ENCODE measurements at regions not wholly inside any gene's neighbourhood (a gene's known extent, or its start where the extent isn't known, plus 50 kb on each side); places are given as distances from the start of the nearest gene placed in this dataset.

GRCh38 chrX:82342531-82342930 lies 1140.6 kb downstream of the SH3BGRL start:
- Histone ChIP-seq H3K79me1 (ENCODE audit: low read depth, low read length) (no peaks in the 10 kb centered on the region), H4K91ac (ENCODE audit: low read depth, low read length, poor library complexity) (no peak overlapping the region), H3K9ac (ENCODE audit: low read depth, low read length, poor library complexity) (no peak overlapping the region), H3K14ac (ENCODE audit: low read length) (no peak overlapping the region), H3K4me3 (ENCODE audit: low read length in 2 of 2) (no peak overlapping the region), H3K4ac (ENCODE audit: low read length) (no peak overlapping the region), H4K8ac (ENCODE audit: low read depth, low read length) (no peak overlapping the region), H2BK5ac (ENCODE audit: low read length) (no peak overlapping the region), H3K9me3 (replicated peaks in 1 of 2; ENCODE audit: control insufficient read depth in 2 of 2, insufficient read depth in 1 of 2, low read depth in 1 of 2, low read length in 2 of 2) (no peaks in the 10 kb centered on the region), H3K4me2 (ENCODE audit: insufficient read depth, low read length, poor library complexity, severe bottlenecking) (no peak overlapping the region), H3K27me3 (ENCODE audit: control insufficient read depth in 3 of 3, insufficient read depth in 3 of 3, low read depth in 1 of 3, low read length in 3 of 3) (no peaks in the 10 kb centered on the region), H2BK120ac (ENCODE audit: low read depth, low read length) (no peak overlapping the region), H3K36me3 (replicated peaks in 1 of 2; ENCODE audit: control insufficient read depth in 2 of 2, insufficient read depth in 2 of 2, low read length in 2 of 2) (no peaks in the 10 kb centered on the region), H2BK15ac (ENCODE audit: low read length) (no peak overlapping the region), H2AK5ac (ENCODE audit: low read depth, low read length) (no peak overlapping the region), H3K4me1 (ENCODE audit: control insufficient read depth in 2 of 2, insufficient read depth in 1 of 2, low read depth in 1 of 2, low read length in 2 of 2) (no peaks in the 10 kb centered on the region), H3K27ac (replicated peaks; ENCODE audit: low read length) (no peak overlapping the region), H3K23ac (ENCODE audit: low read depth, low read length, poor library complexity) (no peak overlapping the region), H2AFZ (ENCODE audit: low read length) (peak overlapping the region; percentile 29), H2BK12ac (ENCODE audit: low read length) (no peak overlapping the region), H3K18ac (ENCODE audit: low read length) (no peak overlapping the region)
- no CpG with 5 or more reads among the region's 3 CpGs for WGBS, 2 donors (ENCODE audit: extremely low coverage in 2 of 2, insufficient read length in 2 of 2, insufficient replicate concordance in 1 of 2)
- DNase-seq (ENCODE audit: low spot score), result no peak

- no peaks in the 10 kb centered on the region for H3K79me1 ChIP-seq (ENCODE audit: low read depth, low read length)
- no peak overlapping the region for H3K4ac ChIP-seq (ENCODE audit: low read length)
- H3K36me3 ChIP-seq (replicated peaks in 1 of 2; ENCODE audit: control insufficient read depth in 2 of 2, insufficient read depth in 2 of 2, low read length in 2 of 2), result no peaks in the 10 kb centered on the region
- no peak overlapping the region for H2AFZ ChIP-seq (ENCODE audit: low read length)
- no peak overlapping the region for H2BK12ac ChIP-seq (ENCODE audit: low read length)
- H4K91ac ChIP-seq (ENCODE audit: low read depth, low read length, poor library complexity), result no peak overlapping the region
- no peaks in the 10 kb centered on the region for H3K9me3 ChIP-seq (replicated peaks in 1 of 2; ENCODE audit: control insufficient read depth in 2 of 2, insufficient read depth in 1 of 2, low read depth in 1 of 2, low read length in 2 of 2)
- no peaks in the 10 kb centered on the region for H3K4me1 ChIP-seq (ENCODE audit: control insufficient read depth in 2 of 2, insufficient read depth in 1 of 2, low read depth in 1 of 2, low read length in 2 of 2)
- no peak overlapping the region for H3K18ac ChIP-seq (ENCODE audit: low read length)
- no peak overlapping the region for H3K9ac ChIP-seq (ENCODE audit: low read depth, low read length, poor library complexity)
- no peak overlapping the region for H2BK5ac ChIP-seq (ENCODE audit: low read length)
- H3K14ac ChIP-seq (ENCODE audit: low read length), result no peak overlapping the region
- DNase-seq (ENCODE audit: low spot score), result no peak
- H3K27me3 ChIP-seq (ENCODE audit: control insufficient read depth in 3 of 3, insufficient read depth in 3 of 3, low read depth in 1 of 3, low read length in 3 of 3), result no peaks in the 10 kb centered on the region
- H2BK120ac ChIP-seq (ENCODE audit: low read depth, low read length), result no peak overlapping the region
- H2BK15ac ChIP-seq (ENCODE audit: low read length), result no peak overlapping the region
- WGBS, 2 donors (ENCODE audit: extremely low coverage in 2 of 2, insufficient read length in 2 of 2, insufficient replicate concordance in 1 of 2), result no CpG with 5 or more reads among the region's 5 CpGs
- H4K8ac ChIP-seq (ENCODE audit: low read depth, low read length), result no peak overlapping the region
- H3K23ac ChIP-seq (ENCODE audit: low read depth, low read length, poor library complexity), result no peak overlapping the region
- no peak overlapping the region for H3K4me2 ChIP-seq (ENCODE audit: insufficient read depth, low read length, poor library complexity, severe bottlenecking)
- H3K27ac ChIP-seq (replicated peaks; ENCODE audit: low read length), result no peak overlapping the region
- H3K4me3 ChIP-seq (ENCODE audit: low read length in 2 of 2), result no peak overlapping the region
- H2AK5ac ChIP-seq (ENCODE audit: low read depth, low read length), result no peak overlapping the region
Measured at GRCh38 chrX:82362550-82362949, 1145.5 kb upstream of the POU3F4 start.

DNA sequence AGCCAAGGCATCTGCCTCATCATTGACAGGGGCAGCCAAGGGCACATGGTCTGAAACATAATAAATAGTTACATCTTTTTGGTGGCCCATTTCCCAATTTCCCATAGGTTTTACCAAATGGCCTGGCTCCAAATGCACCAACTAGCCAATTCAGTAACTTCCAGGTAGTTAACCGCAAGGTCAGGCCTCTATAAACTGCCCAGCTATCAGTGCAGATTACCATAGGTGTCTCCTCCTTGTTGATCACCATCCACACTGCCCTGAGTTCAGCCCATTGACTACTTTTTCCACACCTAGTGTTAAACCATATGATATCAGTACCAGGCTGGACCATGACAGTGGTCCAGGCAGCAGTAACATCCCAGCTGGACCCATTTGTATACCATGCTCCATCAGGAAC lies 1145.1 kb upstream of the POU3F4 start:
- Histone ChIP-seq H2BK5ac (ENCODE audit: low read length) (no peak overlapping the region), H3K36me3 (replicated peaks in 1 of 2; ENCODE audit: control insufficient read depth in 2 of 2, insufficient read depth in 2 of 2, low read length in 2 of 2) (no peaks in the 10 kb centered on the region), H3K4me3 (ENCODE audit: low read length in 2 of 2) (no peak overlapping the region), H2AFZ (ENCODE audit: low read length) (no peak overlapping the region), H3K27me3 (ENCODE audit: control insufficient read depth in 3 of 3, insufficient read depth in 3 of 3, low read depth in 1 of 3, low read length in 3 of 3) (no peaks in the 10 kb centered on the region), H3K18ac (ENCODE audit: low read length) (no peak overlapping the region), H3K4me2 (ENCODE audit: insufficient read depth, low read length, poor library complexity, severe bottlenecking) (no peak overlapping the region), H4K91ac (ENCODE audit: low read depth, low read length, poor library complexity) (no peak overlapping the region), H2BK12ac (ENCODE audit: low read length) (no peak overlapping the region), H2AK5ac (ENCODE audit: low read depth, low read length) (no peak overlapping the region), H4K8ac (ENCODE audit: low read depth, low read length) (no peak overlapping the region), H2BK120ac (ENCODE audit: low read depth, low read length) (no peak overlapping the region), H3K9me3 (replicated peaks in 1 of 2; ENCODE audit: control insufficient read depth in 2 of 2, insufficient read depth in 1 of 2, low read depth in 1 of 2, low read length in 2 of 2) (no peaks in the 10 kb centered on the region), H3K79me1 (ENCODE audit: low read depth, low read length) (no peaks in the 10 kb centered on the region), H3K23ac (ENCODE audit: low read depth, low read length, poor library complexity) (no peak overlapping the region), H3K9ac (ENCODE audit: low read depth, low read length, poor library complexity) (no peak overlapping the region), H3K4ac (ENCODE audit: low read length) (no peak overlapping the region), H3K27ac (replicated peaks; ENCODE audit: low read length) (no peak overlapping the region), H2BK15ac (ENCODE audit: low read length) (no peak overlapping the region), H3K4me1 (ENCODE audit: control insufficient read depth in 2 of 2, insufficient read depth in 1 of 2, low read depth in 1 of 2, low read length in 2 of 2) (no peaks in the 10 kb centered on the region), H3K14ac (ENCODE audit: low read length) (no peak overlapping the region)
- WGBS, 2 donors (ENCODE audit: extremely low coverage in 2 of 2, insufficient read length in 2 of 2, insufficient replicate concordance in 1 of 2), result no CpG with 5 or more reads among the region's 1 CpG
- DNase-seq (ENCODE audit: low spot score), result no peak

GRCh38 chrX:82370978-82371646 lies 1137.0 kb upstream of the POU3F4 start:
- H3K4me2 ChIP-seq (ENCODE audit: insufficient read depth, low read length, poor library complexity, severe bottlenecking), result no peak overlapping the region
- no peaks in the 10 kb centered on the region for H3K9me3 ChIP-seq (replicated peaks in 1 of 2; ENCODE audit: control insufficient read depth in 2 of 2, insufficient read depth in 1 of 2, low read depth in 1 of 2, low read length in 2 of 2)
- H3K27me3 ChIP-seq (ENCODE audit: control insufficient read depth in 3 of 3, insufficient read depth in 3 of 3, low read depth in 1 of 3, low read length in 3 of 3), result no peaks in the 10 kb centered on the region
- no peak overlapping the region for H3K4ac ChIP-seq (ENCODE audit: low read length)
- no peak overlapping the region for H2AK5ac ChIP-seq (ENCODE audit: low read depth, low read length)
- no peak overlapping the region for H4K91ac ChIP-seq (ENCODE audit: low read depth, low read length, poor library complexity)
- no peak overlapping the region for H3K18ac ChIP-seq (ENCODE audit: low read length)
- no peaks in the 10 kb centered on the region for H3K79me1 ChIP-seq (ENCODE audit: low read depth, low read length)
- no peak for DNase-seq (ENCODE audit: low spot score)
- no peaks in the 10 kb centered on the region for H3K4me1 ChIP-seq (ENCODE audit: control insufficient read depth in 2 of 2, insufficient read depth in 1 of 2, low read depth in 1 of 2, low read length in 2 of 2)
- no peak overlapping the region for H2BK5ac ChIP-seq (ENCODE audit: low read length)
- no CpG with 5 or more reads among the region's 3 CpGs for WGBS, 2 donors (ENCODE audit: extremely low coverage in 2 of 2, insufficient read length in 2 of 2, insufficient replicate concordance in 1 of 2)
- H2AFZ ChIP-seq (ENCODE audit: low read length), result no peak overlapping the region
- no peak overlapping the region for H2BK12ac ChIP-seq (ENCODE audit: low read length)
- no peak overlapping the region for H3K4me3 ChIP-seq (ENCODE audit: low read length in 2 of 2)
- no peak overlapping the region for H3K9ac ChIP-seq (ENCODE audit: low read depth, low read length, poor library complexity)
- no peak overlapping the region for H4K8ac ChIP-seq (ENCODE audit: low read depth, low read length)
- H3K36me3 ChIP-seq (replicated peaks in 1 of 2; ENCODE audit: control insufficient read depth in 2 of 2, insufficient read depth in 2 of 2, low read length in 2 of 2), result no peaks in the 10 kb centered on the region
- H2BK120ac ChIP-seq (ENCODE audit: low read depth, low read length), result no peak overlapping the region
- H2BK15ac ChIP-seq (ENCODE audit: low read length), result no peak overlapping the region
- no peak overlapping the region for H3K14ac ChIP-seq (ENCODE audit: low read length)
- no peak overlapping the region for H3K27ac ChIP-seq (replicated peaks; ENCODE audit: low read length)
- H3K23ac ChIP-seq (ENCODE audit: low read depth, low read length, poor library complexity), result no peak overlapping the region
